Thoracic aorta (tissue), 2 donors: ENCODE measurements at regions not wholly inside any gene's neighbourhood (a gene's known extent, or its start where the extent isn't known, plus 50 kb on each side); places are given as distances from the start of the nearest gene placed in this dataset.
"Not testable (repeated sequence)": the region's sequence is repeated elsewhere in the genome, so short reads cannot be mapped to it uniquely, and the experiment has no call there.

Source experiments
- ATAC-seq: fragments of 150-250 bp; one replicate; pipeline ENCODE4 v1.8.0; 2017; ENCODE audit warnings: low read depth; ENCODE audit not compliant: insufficient number of reproducible peaks, low FRiP score
- DNase-seq: peaks from one replicate; pipeline ENCODE4 v3.0.0-alpha.2; 2020; ENCODE audit warnings: low spot score
- H3K27ac ChIP-seq, 2 donors: fragments of 200-600 bp; sonication (generic); 1 replicate in 1 of 2; 2 replicates in 1 of 2; pipeline ENCODE4 v1.5.1; 2016; ENCODE audit warnings: mild to moderate bottlenecking in 2 of 2, moderate library complexity in 2 of 2
- H3K27me3 ChIP-seq: fragments of 200-600 bp; sonication (generic); replicated peaks from 2 replicates; pipeline ENCODE4 v1.6.0; 2016; ENCODE audit warnings: mild to moderate bottlenecking; ENCODE audit not compliant: insufficient read depth
- H3K36me3 ChIP-seq: fragments of 200-600 bp; sonication (generic); one replicate; pipeline ENCODE4 v1.5.1; 2016
- H3K4me1 ChIP-seq, 2 donors: fragments of 200-600 bp; sonication (generic); 1 replicate in 1 of 2; 2 replicates in 1 of 2; pipeline versions ENCODE4 v1.5.1 to v1.6.0; 2016; ENCODE audit warnings: low read depth in 2 of 2, mild to moderate bottlenecking in 1 of 2; ENCODE audit not compliant: control insufficient read depth in 1 of 2
- H3K4me3 ChIP-seq: fragments of 200-600 bp; sonication (generic); 2 replicates; pipeline ENCODE4 v1.5.1; 2016; ENCODE audit warnings: mild to moderate bottlenecking
- H3K9me3 ChIP-seq: fragments of 200-600 bp; sonication (generic); 2 replicates; pipeline ENCODE4 v1.5.1; 2016
- CTCF ChIP-seq: fragments of 200-600 bp; sonication (generic); IDR thresholded peaks from one replicate; pipeline ENCODE4 v1.5.1; 2019; ENCODE audit warnings: antibody characterized with exemption

DNA sequence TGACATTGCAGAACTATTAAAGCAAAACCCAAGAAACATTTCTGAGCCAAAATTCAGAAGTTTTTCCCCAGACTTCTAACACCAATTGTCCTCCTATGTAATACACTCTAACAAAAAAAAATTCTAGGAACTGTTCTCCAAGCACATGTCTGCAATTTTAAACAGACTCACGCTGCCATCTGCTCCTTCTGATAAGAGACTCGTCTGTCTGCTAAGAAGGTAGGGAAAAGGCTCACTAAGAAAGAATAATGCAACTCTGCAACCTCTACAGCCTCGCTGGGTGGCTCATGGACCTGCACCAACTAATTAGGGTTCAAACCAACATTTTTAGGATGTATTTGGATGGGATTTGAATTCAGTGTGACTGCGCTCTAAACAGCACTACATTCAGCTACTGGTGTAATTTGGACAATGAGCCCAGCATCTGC, 366.5 kb downstream of the DSC3 start:
- no peaks in the 10 kb centered on the region for H3K27me3 ChIP-seq
- no peaks in the 10 kb centered on the region for H3K9me3 ChIP-seq
- H3K4me1 ChIP-seq: no peaks in the 10 kb centered on the region
- no peak for TF ChIP-seq CTCF
- H3K4me3 ChIP-seq: no peak overlapping the region
- no peak overlapping the region for H3K27ac ChIP-seq
- no peak for ATAC-seq
- no peak for DNase-seq
- H3K36me3 ChIP-seq: no peaks in the 10 kb centered on the region

DNA sequence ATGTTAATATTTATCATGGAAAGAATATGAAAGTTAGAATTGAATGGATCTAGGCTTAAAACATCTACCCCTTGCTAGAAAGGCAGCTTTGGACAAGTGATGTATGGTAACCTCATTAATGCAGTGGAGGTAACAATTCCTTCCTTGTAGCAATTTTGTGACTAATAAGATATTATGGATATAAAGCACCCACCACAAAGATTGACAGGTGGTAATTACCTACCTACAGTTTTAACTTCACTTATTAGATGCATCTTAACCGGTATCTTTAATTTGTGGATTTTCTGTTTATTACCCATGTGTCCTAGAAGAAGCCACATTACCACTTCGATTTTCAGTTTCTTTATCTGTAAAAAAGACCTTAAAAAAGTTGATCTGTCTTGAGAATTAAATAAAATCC, 367.0 kb downstream of the DSC3 start:
- Histone ChIP-seq H3K4me3 (no peak overlapping the region), H3K36me3 (no peaks in the 10 kb centered on the region), H3K9me3 (no peaks in the 10 kb centered on the region), H3K27me3 (no peaks in the 10 kb centered on the region), H3K4me1 (no peaks in the 10 kb centered on the region), H3K27ac (no peak overlapping the region)
- DNase-seq: no peak
- TF ChIP-seq CTCF: no peak
- no peak for ATAC-seq

- no peaks in the 10 kb centered on the region for H3K9me3 ChIP-seq
- no peaks in the 10 kb centered on the region for H3K27me3 ChIP-seq
- H3K4me3 ChIP-seq: no peak overlapping the region
- ATAC-seq: no peak
- no peak for DNase-seq
- H3K36me3 ChIP-seq: no peaks in the 10 kb centered on the region
- TF ChIP-seq CTCF: no peak
- H3K4me1 ChIP-seq: no peaks in the 10 kb centered on the region
- H3K27ac ChIP-seq: no peak overlapping the region
Observed at GRCh38 chr18:30675072-30675471, 367.5 kb downstream of the DSC3 start.

GRCh38 chr18:30674596-30674995, 367.9 kb downstream of the DSC3 start:
- Histone ChIP-seq H3K36me3 (no peaks in the 10 kb centered on the region), H3K27me3 (no peaks in the 10 kb centered on the region), H3K4me1 (no peaks in the 10 kb centered on the region), H3K4me3 (no peak overlapping the region), H3K9me3 (no peaks in the 10 kb centered on the region), H3K27ac (no peak overlapping the region)
- ATAC-seq (no peak), DNase-seq (no peak)
- no peak for TF ChIP-seq CTCF

DNA sequence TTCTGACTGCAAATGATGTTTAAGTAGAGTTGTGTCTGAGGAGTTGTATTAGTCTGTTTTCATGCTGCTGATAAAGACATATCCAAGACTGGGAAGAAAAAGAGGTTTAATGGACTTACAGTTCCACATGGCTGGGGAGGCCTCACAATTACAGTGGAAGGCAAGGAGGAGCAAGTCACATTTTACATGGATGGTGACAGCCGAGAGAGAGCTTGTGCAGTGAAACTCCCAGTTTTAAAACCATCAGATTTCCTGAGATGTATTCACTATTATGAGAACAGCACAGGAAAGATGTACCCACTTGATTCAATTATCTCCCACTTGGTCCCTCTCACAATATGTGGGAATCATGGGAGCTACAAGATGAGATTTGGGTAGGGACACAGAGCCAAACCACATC, 370.1 kb downstream of the DSC3 start:
- not testable (repeated sequence) for DNase-seq, ATAC-seq, H3K4me3 ChIP-seq, H3K27me3 ChIP-seq, H3K36me3 ChIP-seq, H3K4me1 ChIP-seq, H3K27ac ChIP-seq, H3K9me3 ChIP-seq

DNA sequence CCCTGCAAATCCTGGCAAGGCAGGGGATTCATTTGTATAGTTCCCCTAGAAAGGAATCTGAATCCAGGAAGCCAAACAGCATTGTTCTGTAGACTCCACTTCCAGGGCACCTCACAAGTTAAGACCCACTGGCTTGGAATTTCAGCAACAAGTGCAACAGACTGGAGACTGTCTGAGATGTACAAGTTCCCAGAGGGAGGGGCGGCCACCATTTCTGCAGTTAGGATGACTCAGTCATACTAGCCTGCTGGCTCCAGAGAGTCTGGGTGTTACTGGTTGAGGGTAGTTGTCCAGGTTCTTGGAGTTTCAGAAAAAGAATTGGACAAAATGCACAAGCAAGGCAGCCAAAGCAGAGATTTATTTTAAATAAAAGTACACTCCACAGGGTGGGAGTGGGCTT, 384.2 kb downstream of the DSC3 start:
- ATAC-seq (no peak), DNase-seq (no peak)
- H3K27me3 ChIP-seq: no peaks in the 10 kb centered on the region
- no peak overlapping the region for H3K27ac ChIP-seq
- H3K36me3 ChIP-seq: no peaks in the 10 kb centered on the region
- H3K9me3 ChIP-seq: no peaks in the 10 kb centered on the region
- no peaks in the 10 kb centered on the region for H3K4me1 ChIP-seq
- H3K4me3 ChIP-seq: no peak overlapping the region
- TF ChIP-seq CTCF: no peak
